ENCODE measurements at regions not wholly inside any gene's neighbourhood (a gene's known extent, or its start where the extent isn't known, plus 50 kb on each side); places are given as distances from the start of the nearest gene placed in this dataset.

DNA sequence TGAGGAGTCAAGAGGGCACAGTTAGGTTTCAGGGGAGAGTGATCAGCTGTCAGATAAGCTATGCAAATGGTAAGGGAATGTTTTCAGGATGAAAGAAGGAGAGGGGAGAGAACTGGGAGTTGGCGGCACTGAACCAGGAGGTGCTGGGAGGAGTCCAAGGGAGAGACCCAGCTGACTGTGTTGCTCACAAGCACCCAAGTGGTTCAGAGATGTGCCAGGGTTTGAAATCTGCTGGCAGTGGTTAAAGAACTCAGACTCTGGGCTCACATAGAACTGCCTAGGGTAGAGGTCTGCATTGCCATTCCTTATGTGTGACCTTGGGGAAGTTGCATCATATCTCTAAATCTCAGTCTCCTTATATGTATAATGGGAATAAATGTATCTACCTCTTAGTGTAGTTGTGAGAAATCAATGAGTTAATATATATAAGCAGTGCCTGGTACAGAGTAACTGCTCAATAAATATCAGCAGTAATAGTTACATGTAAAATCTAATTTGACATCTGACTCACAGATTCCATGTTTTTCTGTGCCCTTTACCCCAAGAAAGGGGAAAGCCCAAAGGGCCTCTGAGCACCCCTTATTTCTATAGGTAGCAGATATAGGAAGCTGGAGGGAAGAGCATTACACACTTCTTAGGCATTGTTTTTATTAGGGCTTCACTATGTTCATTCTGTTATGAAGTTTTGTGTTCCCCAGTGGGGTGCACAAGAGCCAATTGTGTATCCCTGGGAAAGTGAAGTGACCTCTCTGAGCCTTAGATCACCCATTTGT lies 66.9 kb upstream of the SESN3 start:
- 88% methylated on average over 1 of the region's 1 CpG for WGBS, 2 donors
- no peak overlapping the region for H3K4me3 ChIP-seq (ENCODE audit: low read depth in 1 of 2, low read length in 2 of 2)
- no peak overlapping the region for H3K27ac ChIP-seq (ENCODE audit: low read depth in 2 of 2, low read length in 1 of 2)
- no peaks in the 10 kb centered on the region for H3K27me3 ChIP-seq (ENCODE audit: control insufficient read depth in 1 of 2, insufficient read depth in 2 of 2, low read length in 2 of 2)
- H3K4me1 ChIP-seq (ENCODE audit: control insufficient read depth in 2 of 2, insufficient read depth in 2 of 2, low read length in 1 of 2) = peaks cover 2 to 5% of the 10 kb centered on the region in 2 donors
- no peaks in the 10 kb centered on the region for H3K9me3 ChIP-seq (ENCODE audit: control insufficient read depth in 2 of 2, insufficient read depth in 1 of 2, low read depth in 1 of 2, low read length in 1 of 2)
- H3K36me3 ChIP-seq (ENCODE audit: control insufficient read depth in 2 of 2, insufficient read depth in 2 of 2, low read length in 1 of 2) = no peaks in the 10 kb centered on the region

DNA sequence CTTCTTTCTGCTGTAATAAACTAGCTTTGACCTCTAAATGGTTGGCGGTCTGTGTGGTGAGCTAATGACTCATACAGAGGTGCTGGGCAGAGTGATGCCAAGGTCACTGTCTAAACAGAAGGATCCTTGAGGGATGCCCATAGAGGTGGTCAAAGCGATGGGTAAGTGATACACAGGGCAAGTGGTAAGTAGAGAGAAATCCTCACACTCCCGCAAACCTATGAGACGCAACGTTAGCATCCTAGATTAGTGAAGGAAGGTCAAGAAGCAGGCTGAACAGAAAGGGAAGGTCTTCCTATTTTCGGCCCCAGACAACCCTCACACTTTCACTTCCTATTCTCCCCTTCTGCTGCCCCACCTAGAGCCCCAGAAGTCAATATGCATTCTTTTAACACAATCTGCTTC lies 65.6 kb upstream of the SESN3 start:
- Histone ChIP-seq H3K4me3 (ENCODE audit: low read depth in 1 of 2, low read length in 2 of 2) (no peak overlapping the region), H3K27ac (ENCODE audit: low read depth in 2 of 2, low read length in 1 of 2) (no peak overlapping the region), H3K4me1 (ENCODE audit: control insufficient read depth in 2 of 2, insufficient read depth in 2 of 2, low read length in 1 of 2) (peaks cover 2 to 6% of the 10 kb centered on the region in 2 donors), H3K9me3 (ENCODE audit: control insufficient read depth in 2 of 2, insufficient read depth in 1 of 2, low read depth in 1 of 2, low read length in 1 of 2) (no peaks in the 10 kb centered on the region), H3K36me3 (ENCODE audit: control insufficient read depth in 2 of 2, insufficient read depth in 2 of 2, low read length in 1 of 2) (no peaks in the 10 kb centered on the region), H3K27me3 (ENCODE audit: control insufficient read depth in 1 of 2, insufficient read depth in 2 of 2, low read length in 2 of 2) (no peaks in the 10 kb centered on the region)
- WGBS, 2 donors = 69 to 71% methylated on average over 6 of the region's 6 CpGs

DNA sequence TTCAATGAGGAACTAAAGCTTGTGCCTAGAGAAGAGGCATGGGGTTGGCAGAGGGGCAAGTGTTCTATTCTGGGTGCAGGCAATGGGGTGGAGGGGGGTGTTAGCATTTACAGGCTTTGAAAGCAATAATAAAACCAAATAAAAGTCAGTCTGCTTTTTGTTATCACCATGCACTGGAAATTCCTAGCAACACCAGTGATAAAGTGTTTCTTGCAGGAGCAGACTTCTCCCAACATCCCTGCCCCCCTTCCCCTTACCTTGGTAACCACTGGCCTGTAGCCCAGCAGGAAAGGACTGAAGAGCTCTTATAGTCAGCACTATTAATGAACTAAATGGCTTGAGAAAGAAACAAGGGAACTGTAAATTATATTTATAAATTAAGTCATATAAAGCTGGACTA lies 65.2 kb upstream of the SESN3 start:
- H3K4me1 ChIP-seq (ENCODE audit: control insufficient read depth in 2 of 2, insufficient read depth in 2 of 2, low read length in 1 of 2) = peaks cover 2 to 5% of the 10 kb centered on the region in 2 donors
- H3K27me3 ChIP-seq (ENCODE audit: control insufficient read depth in 1 of 2, insufficient read depth in 2 of 2, low read length in 2 of 2) = no peaks in the 10 kb centered on the region
- H3K36me3 ChIP-seq (ENCODE audit: control insufficient read depth in 2 of 2, insufficient read depth in 2 of 2, low read length in 1 of 2) = no peaks in the 10 kb centered on the region
- no peaks in the 10 kb centered on the region for H3K9me3 ChIP-seq (ENCODE audit: control insufficient read depth in 2 of 2, insufficient read depth in 1 of 2, low read depth in 1 of 2, low read length in 1 of 2)
- no peak overlapping the region for H3K4me3 ChIP-seq (ENCODE audit: low read depth in 1 of 2, low read length in 2 of 2)
- no peak overlapping the region for H3K27ac ChIP-seq (ENCODE audit: low read depth in 2 of 2, low read length in 1 of 2)

DNA sequence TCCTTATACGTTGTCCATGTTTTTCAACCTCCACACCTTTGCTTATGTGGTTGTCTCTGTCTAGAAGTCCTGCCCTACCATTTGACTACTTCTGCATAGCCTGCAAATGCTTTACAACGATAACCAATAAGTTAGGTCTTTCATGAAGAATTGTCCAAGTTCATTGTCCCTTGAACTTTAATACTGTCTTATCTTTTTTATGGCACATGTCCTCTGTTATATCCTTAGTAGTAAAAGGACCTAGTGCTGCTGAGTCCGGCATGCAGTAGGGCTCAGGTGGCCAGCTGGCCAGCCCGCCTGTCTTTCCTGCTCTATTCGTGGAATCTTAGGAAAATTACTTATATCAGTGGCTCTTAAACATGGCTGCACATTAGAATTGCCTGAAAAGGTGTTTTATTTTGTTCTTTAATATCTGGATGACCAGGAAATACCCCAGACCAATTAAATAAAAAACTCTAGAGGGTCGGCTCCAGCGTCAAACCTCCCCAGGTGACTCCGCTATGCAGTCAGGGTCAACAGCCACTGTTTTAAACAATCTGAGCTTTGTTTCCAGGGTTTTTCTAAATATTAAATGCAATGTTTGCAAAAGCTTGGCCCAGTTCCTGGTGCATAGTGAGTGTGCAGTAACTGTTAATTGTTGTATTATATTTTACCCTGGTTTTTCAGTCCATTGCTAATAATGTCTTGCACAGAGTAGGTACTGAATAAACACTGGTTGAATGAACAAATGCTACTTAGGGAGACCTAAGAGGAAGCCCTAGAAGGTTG lies 64.6 kb upstream of the SESN3 start:
- WGBS, 2 donors = 73 to 89% methylated on average over 8 of the region's 8 CpGs
- Histone ChIP-seq H3K9me3 (ENCODE audit: control insufficient read depth in 2 of 2, insufficient read depth in 1 of 2, low read depth in 1 of 2, low read length in 1 of 2) (no peaks in the 10 kb centered on the region), H3K4me3 (ENCODE audit: low read depth in 1 of 2, low read length in 2 of 2) (no peak overlapping the region), H3K36me3 (ENCODE audit: control insufficient read depth in 2 of 2, insufficient read depth in 2 of 2, low read length in 1 of 2) (no peaks in the 10 kb centered on the region), H3K27me3 (ENCODE audit: control insufficient read depth in 1 of 2, insufficient read depth in 2 of 2, low read length in 2 of 2) (no peaks in the 10 kb centered on the region), H3K4me1 (ENCODE audit: control insufficient read depth in 2 of 2, insufficient read depth in 2 of 2, low read length in 1 of 2) (peaks cover 2 to 5% of the 10 kb centered on the region in 2 donors), H3K27ac (ENCODE audit: low read depth in 2 of 2, low read length in 1 of 2) (no peak overlapping the region)

DNA sequence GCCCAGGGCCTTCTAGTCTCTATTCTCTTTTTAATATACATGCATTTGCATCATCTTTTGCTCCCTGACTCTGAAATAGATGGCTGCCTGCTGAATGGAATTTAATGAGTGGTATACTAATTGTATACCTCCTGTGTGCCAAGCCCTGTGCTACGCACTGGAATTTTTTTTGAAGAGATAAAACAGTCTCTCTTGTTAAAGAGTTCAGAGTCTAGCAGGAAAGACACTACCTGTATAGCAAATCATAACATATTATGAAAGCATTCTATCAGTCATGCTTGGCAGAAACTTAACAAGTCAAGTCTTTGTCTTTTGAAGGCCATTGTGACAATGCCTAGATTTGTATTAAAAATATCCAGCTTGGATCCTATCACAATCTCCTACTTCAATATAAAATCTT lies 63.7 kb upstream of the SESN3 start:
- Histone ChIP-seq H3K9me3 (ENCODE audit: control insufficient read depth in 2 of 2, insufficient read depth in 1 of 2, low read depth in 1 of 2, low read length in 1 of 2) (no peaks in the 10 kb centered on the region), H3K27ac (ENCODE audit: low read depth in 2 of 2, low read length in 1 of 2) (no peak overlapping the region), H3K4me3 (ENCODE audit: low read depth in 1 of 2, low read length in 2 of 2) (no peak overlapping the region), H3K4me1 (ENCODE audit: control insufficient read depth in 2 of 2, insufficient read depth in 2 of 2, low read length in 1 of 2) (peaks cover 2 to 5% of the 10 kb centered on the region in 2 donors), H3K27me3 (ENCODE audit: control insufficient read depth in 1 of 2, insufficient read depth in 2 of 2, low read length in 2 of 2) (no peaks in the 10 kb centered on the region), H3K36me3 (ENCODE audit: control insufficient read depth in 2 of 2, insufficient read depth in 2 of 2, low read length in 1 of 2) (no peaks in the 10 kb centered on the region)
- 81 to 88% methylated on average over 1 of the region's 1 CpG for WGBS, 2 donors

DNA sequence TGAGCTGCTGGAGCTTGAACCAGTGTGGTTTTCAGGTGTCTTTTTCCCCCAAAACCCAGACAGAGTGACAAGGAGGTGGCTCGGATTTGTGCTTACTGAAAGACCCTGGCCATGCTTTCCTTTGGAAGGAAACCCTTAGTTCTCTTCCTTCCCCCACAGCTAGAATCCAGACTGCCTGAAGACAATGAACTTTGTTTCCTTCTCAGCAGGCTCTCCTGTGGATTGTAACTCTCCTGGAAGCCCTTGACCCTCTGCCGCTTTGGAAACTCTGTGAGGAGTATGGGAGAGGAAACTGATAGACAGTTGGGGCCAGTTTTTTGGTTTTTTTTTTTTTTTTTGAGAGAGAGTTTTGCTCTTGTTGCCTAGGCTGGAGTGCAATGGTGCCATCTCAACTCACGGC lies 62.1 kb upstream of the SESN3 start:
- Histone ChIP-seq H3K27ac (ENCODE audit: low read depth in 2 of 2, low read length in 1 of 2) (no peak overlapping the region), H3K27me3 (ENCODE audit: control insufficient read depth in 1 of 2, insufficient read depth in 2 of 2, low read length in 2 of 2) (no peaks in the 10 kb centered on the region), H3K4me1 (ENCODE audit: control insufficient read depth in 2 of 2, insufficient read depth in 2 of 2, low read length in 1 of 2) (peaks cover 2 to 5% of the 10 kb centered on the region in 2 donors), H3K36me3 (ENCODE audit: control insufficient read depth in 2 of 2, insufficient read depth in 2 of 2, low read length in 1 of 2) (no peaks in the 10 kb centered on the region), H3K9me3 (ENCODE audit: control insufficient read depth in 2 of 2, insufficient read depth in 1 of 2, low read depth in 1 of 2, low read length in 1 of 2) (no peaks in the 10 kb centered on the region), H3K4me3 (ENCODE audit: low read depth in 1 of 2, low read length in 2 of 2) (no peak overlapping the region)
- 89 to 91% methylated on average over 3 of the region's 3 CpGs for WGBS, 2 donors

DNA sequence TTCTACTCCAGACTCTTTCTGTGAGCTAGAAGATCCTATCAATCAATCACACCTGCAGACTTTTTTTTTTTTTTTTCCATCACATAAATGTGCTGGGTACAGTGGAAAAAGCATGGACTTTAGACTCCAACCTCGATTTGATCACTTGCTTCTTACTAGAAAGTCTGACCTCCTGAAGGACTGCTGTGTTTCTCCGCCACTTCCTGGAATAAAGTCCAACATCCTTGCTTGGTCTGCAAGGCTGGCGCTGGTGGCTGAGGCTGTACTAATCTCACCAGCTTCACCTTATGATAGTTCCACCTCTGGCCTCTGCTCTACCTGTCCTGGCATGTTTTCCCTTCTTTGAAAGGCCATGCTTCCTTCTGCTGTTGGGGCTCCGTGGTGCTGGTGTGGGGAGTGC lies 60.9 kb upstream of the SESN3 start:
- no peak overlapping the region for H3K4me3 ChIP-seq (ENCODE audit: low read depth in 1 of 2, low read length in 2 of 2)
- WGBS, 2 donors = 59 to 61% methylated on average over 4 of the region's 4 CpGs
- no peaks in the 10 kb centered on the region for H3K36me3 ChIP-seq (ENCODE audit: control insufficient read depth in 2 of 2, insufficient read depth in 2 of 2, low read length in 1 of 2)
- H3K27me3 ChIP-seq (ENCODE audit: control insufficient read depth in 1 of 2, insufficient read depth in 2 of 2, low read length in 2 of 2) = no peaks in the 10 kb centered on the region
- H3K4me1 ChIP-seq (ENCODE audit: control insufficient read depth in 2 of 2, insufficient read depth in 2 of 2, low read length in 1 of 2) = peaks cover 2 to 5% of the 10 kb centered on the region in 2 donors
- H3K9me3 ChIP-seq (ENCODE audit: control insufficient read depth in 2 of 2, insufficient read depth in 1 of 2, low read depth in 1 of 2, low read length in 1 of 2) = no peaks in the 10 kb centered on the region
- H3K27ac ChIP-seq (ENCODE audit: low read depth in 2 of 2, low read length in 1 of 2) = no peak overlapping the region

DNA sequence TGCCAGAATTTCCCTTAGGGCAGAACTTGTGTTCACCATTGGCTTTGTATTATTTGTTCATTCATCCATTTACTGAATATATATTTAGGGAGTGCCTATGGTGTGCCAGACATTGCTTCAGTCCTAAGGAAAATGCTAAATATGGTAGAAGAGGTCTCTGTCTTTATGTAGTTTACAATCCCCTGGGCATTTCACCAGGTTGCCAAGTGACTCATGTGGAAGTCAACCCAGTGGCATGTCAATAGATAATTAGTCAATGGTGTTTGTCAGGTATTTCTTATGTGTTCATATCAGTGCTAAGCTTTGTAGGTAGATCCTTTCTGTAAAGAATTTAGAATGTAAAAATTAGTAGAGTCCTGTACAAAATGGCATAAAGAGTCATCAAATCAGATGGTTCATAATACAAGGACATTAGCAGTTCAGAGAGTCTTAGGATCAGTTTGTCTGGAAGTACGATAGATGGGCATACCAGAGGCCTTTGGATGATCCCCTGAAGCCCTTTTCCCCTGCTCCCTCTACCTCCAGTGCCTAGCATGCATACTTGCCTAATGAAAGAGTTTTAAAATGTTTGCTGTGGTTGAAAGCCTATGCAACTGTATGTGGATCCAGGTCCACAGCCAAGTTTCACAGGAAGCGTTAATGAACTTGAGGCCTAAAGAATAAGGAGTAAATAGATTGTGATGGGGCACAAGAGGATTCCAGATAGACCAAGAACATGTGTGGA lies 58.5 kb upstream of the SESN3 start:
- WGBS, 2 donors = 58 to 75% methylated on average over 2 of the region's 2 CpGs

DNA sequence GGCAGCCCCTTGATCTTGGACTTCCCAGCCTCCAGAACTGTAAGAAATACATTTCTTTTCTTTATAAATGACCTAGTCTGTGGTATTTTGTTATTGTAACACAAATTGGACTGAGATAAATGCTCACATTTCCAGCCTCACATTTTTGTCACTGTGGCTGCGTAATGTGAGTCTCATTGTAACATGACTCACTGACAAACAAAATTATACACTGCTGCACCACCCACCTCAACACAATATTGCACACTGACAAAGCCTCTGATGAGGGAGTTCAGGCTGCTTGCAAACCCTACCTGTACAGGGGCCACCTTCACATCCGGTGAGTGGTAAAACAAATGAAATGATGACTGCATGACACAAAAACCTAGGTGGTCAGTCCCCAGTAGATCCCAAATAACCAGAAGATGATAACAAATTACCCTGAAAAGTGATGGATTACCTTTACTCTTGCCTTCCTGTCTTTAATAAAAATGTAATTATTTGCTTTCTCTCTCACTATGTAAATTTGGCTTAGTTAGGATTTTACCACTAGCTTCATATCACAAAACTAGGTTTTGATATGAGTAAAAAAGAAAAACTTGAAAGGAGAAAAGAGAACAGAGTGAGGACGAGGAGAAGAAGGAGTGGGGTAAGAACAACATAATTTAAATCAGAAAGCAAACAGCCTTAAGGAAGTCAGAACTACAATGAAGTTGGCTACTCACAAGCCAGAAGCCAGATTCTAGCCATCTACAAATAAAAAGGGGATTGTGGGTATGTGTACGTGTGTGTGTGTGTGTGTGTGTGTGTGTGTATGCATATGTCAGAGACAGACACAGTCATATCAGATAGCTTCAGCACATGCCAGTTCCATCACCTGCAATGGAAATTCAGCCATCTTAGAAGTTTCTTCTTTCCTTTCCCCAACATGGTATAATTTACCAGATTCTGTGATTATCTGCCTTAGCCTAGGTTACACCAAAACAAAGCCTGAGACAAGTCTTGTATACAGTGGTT lies 53.4 kb upstream of the SESN3 start:
- 73 to 74% methylated on average over 4 of the region's 4 CpGs for WGBS, 2 donors
- no peaks in the 10 kb centered on the region for H3K27me3 ChIP-seq (ENCODE audit: control insufficient read depth in 1 of 2, insufficient read depth in 2 of 2, low read length in 2 of 2)
- H3K4me3 ChIP-seq (ENCODE audit: low read depth in 1 of 2, low read length in 2 of 2) = no peak overlapping the region
- H3K9me3 ChIP-seq (ENCODE audit: control insufficient read depth in 2 of 2, insufficient read depth in 1 of 2, low read depth in 1 of 2, low read length in 1 of 2) = no peaks in the 10 kb centered on the region
- H3K4me1 ChIP-seq (ENCODE audit: control insufficient read depth in 2 of 2, insufficient read depth in 2 of 2, low read length in 1 of 2) = no peaks in the 10 kb centered on the region
- H3K27ac ChIP-seq (ENCODE audit: low read depth in 2 of 2, low read length in 1 of 2) = no peak overlapping the region
- no peaks in the 10 kb centered on the region for H3K36me3 ChIP-seq (ENCODE audit: control insufficient read depth in 2 of 2, insufficient read depth in 2 of 2, low read length in 1 of 2)

More for the DNA sequence above, 58.5 kb upstream of the SESN3 start:
- H3K27ac ChIP-seq (ENCODE audit: low read depth in 2 of 2, low read length in 1 of 2) = peak overlapping the region in 1 of 2 donors; percentile 22
- H3K4me1 ChIP-seq (ENCODE audit: control insufficient read depth in 2 of 2, insufficient read depth in 2 of 2, low read length in 1 of 2) = peaks cover 0 to 2% of the 10 kb centered on the region in 2 donors
- no peak overlapping the region for H3K4me3 ChIP-seq (ENCODE audit: low read depth in 1 of 2, low read length in 2 of 2)
- no peaks in the 10 kb centered on the region for H3K27me3 ChIP-seq (ENCODE audit: control insufficient read depth in 1 of 2, insufficient read depth in 2 of 2, low read length in 2 of 2)
- H3K36me3 ChIP-seq (ENCODE audit: control insufficient read depth in 2 of 2, insufficient read depth in 2 of 2, low read length in 1 of 2) = no peaks in the 10 kb centered on the region
- H3K9me3 ChIP-seq (ENCODE audit: control insufficient read depth in 2 of 2, insufficient read depth in 1 of 2, low read depth in 1 of 2, low read length in 1 of 2) = no peaks in the 10 kb centered on the region

All from esophagus (tissue), 2 donors.